GM10248 (cell line): ENCODE measurements at regions not wholly inside any gene's neighbourhood (a gene's known extent, or its start where the extent isn't known, plus 50 kb on each side); places are given as distances from the start of the nearest gene placed in this dataset.

Source experiments
- CTCF ChIA-PET: fragments of 300-600 bp; sonication (Branson Sonifier 250); formaldehyde crosslinking; extraction: SDS; loops from one replicate; lab custom pipeline; 2021; ENCODE audit warnings: antibody characterized with exemption; lab: Yijun Ruan, JAX
- POLR2A ChIA-PET: fragments of 350-650 bp; sonication (Branson Sonifier 250); formaldehyde crosslinking; extraction: SDS; loops from one replicate; lab custom pipeline; 2020; ENCODE audit warnings: antibody characterized with exemption; lab: Yijun Ruan, JAX
- DNase-seq: peaks from one replicate; pipeline ENCODE4 v3.0.0; 2012; ENCODE audit errors: extremely low spot score
- CTCF ChIP-seq: IDR thresholded peaks from 2 replicates; pipeline ENCODE4 v1.5.1; 2012; ENCODE audit warnings: mild to moderate bottlenecking, low read depth; ENCODE audit errors: extremely low read depth, missing control alignments, control extremely low read depth

- no peak for TF ChIP-seq CTCF
- DNase-seq = no peak
- CTCF ChIA-PET = no interaction called here
- POLR2A ChIA-PET = no interaction called here
Observed at GRCh38 chrX:39205467-39205866, 404.2 kb downstream of the MID1IP1 start.

GRCh38 chrX:39206399-39207145, 405.3 kb downstream of the MID1IP1 start:
- DNase-seq = no peak
- no peak for TF ChIP-seq CTCF
- ChIA-PET CTCF (interaction anchor here (1.3 to 2.3 kb wide), 2 partner anchors 11 to 12 kb away, joined by 3 to 5 read pairs; no protein-coding TSS in a partner anchor), POLR2A (no interaction called here)

- no peak for TF ChIP-seq CTCF
- POLR2A ChIA-PET = no interaction called here
- no peak for DNase-seq
- CTCF ChIA-PET = interaction anchor here (1.2 kb wide), 1 partner anchor 16 kb away, joined by 3 read pairs; no protein-coding TSS in a partner anchor
Observed at GRCh38 chrX:39211501-39211900, 410.2 kb downstream of the MID1IP1 start.

- ChIA-PET CTCF (no interaction called here), POLR2A (no interaction called here)
- no peak for DNase-seq
- no peak for TF ChIP-seq CTCF
Observed at GRCh38 chrX:39212456-39212855, 411.2 kb downstream of the MID1IP1 start.

GRCh38 chrX:39214387-39215126, 413.3 kb downstream of the MID1IP1 start:
- no peak for DNase-seq
- CTCF ChIA-PET = no interaction called here
- POLR2A ChIA-PET = no interaction called here
- TF ChIP-seq CTCF = no peak

- POLR2A ChIA-PET = no interaction called here
- CTCF ChIA-PET = no interaction called here
- no peak for TF ChIP-seq CTCF
- no peak for DNase-seq
Observed at GRCh38 chrX:39220952-39221351, 419.7 kb downstream of the MID1IP1 start.
